ENCODE measurements at regions not wholly inside any gene's neighbourhood (a gene's known extent, or its start where the extent isn't known, plus 50 kb on each side); places are given as distances from the start of the nearest gene placed in this dataset.

GRCh38 chr20:11032611-11033010 lies 358.8 kb upstream of the JAG1 start:
- DNase-seq = no peak

DNA sequence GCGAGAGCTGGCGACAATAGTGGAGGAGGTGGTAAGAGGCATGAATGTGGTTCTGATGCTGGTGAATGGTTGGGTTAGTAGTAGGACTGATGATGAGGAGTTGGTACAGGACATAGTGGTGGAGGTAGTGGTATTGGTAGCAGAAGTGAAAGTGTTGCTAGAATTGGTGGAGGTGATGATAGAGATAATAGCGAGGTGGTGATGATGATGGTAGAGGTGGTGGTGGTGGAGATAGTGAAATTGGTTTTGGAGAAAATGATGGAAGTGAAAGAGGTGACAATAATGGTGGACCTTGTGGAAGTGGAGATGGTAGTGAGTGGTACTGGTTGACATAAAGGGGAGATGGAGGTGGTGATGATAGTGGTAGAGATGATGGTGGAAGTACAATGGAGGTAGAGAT lies 360.2 kb upstream of the JAG1 start:
- no peak for DNase-seq

DNA sequence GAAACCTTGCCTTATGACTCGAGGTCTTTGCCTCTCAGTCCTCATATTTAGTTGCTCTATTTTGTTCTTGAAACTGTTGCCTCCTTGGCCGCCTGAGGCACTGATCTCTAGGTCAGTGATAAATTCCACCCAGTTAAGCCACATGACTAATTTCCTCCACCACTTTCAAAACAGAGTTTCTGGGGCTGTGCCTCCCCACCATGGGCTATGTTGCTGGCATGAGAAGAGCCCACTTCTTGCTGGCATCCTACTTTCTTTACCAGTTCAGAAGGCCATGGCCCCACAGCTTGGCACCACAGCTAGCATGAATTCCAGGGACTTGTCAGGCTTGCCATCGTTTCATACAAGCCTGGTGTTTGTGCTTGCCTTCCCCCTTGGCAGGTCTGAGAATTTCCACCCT lies 361.4 kb upstream of the JAG1 start:
- DNase-seq = no peak

DNA sequence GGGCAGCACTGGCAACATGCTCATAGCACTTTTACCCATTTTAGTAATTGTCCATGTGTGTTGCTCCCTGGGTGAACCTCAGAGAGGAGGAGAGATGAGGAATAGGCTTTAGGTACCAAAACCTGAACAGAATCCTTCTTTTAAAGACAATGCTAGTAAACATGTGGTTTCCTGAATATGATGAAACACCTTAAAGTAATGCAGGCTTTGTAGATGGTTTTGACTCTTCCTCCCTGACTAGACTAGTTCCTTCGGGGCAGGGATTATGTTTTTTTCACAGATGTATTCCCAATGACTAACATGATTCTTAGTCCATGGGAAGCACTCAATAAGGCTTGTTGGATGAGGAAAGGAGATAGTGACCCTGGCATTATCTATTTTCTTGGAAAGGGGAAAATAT lies 367.6 kb upstream of the JAG1 start:
- DNase-seq = no peak

- no peak for DNase-seq
Observed at GRCh38 chr20:11043001-11043400, 369.2 kb upstream of the JAG1 start.

GRCh38 chr20:11044561-11044960 lies 370.8 kb upstream of the JAG1 start:
- no peak for DNase-seq

DNA sequence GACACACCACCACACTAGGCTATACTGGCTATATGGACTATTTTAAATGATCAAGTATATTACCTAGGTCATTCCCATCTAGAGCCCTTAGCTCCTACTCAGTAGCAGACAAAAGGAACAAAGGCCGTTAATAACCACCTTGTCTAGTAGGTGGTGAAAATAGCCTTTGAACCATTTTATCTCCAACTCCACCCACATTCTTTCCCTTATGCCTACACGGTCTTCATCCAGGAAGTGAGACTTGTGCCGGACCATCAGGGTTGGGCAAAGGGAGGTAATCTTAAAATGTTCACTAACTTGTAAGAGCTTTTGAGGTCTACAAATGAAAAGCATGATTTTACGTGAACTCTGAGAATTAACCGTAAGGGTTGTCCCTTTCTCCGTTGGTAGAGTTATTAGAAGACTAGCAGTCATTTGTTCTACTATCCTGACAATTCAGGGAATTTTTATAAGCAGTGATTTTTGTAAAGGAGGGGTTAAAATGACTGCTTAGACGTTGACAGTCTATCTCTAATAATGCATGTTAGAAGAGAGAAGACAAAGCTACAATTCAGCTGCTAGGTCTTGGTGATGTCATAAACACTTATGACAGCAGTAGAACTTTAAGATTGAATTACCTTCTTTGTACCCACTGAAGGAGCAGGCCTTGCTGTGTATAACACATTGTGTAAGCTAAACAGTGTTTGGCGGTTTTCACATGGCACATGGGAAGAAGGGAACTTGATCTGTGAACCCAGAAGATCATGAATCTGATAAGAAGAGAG lies 371.8 kb upstream of the JAG1 start:
- no peak for DNase-seq

DNA sequence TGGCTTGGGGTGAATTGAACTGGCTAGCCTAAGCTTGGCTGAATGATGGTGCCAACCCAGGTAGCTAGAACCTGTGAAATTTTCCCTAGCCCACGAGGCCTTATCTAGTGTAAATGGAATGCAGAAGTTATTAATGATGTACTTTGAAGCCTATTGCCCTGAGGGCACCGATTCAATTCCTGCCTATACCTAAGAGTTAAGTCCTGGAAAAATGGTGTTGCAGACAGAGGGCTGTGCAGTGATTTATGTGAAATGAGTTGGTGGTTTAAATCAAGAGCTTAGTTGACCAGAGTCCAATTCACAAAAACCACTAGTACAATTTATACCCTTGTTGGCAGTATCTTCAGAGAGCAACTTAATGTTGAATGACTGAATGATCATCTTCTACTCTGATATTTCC lies 373.8 kb upstream of the JAG1 start:
- DNase-seq = no peak

DNA sequence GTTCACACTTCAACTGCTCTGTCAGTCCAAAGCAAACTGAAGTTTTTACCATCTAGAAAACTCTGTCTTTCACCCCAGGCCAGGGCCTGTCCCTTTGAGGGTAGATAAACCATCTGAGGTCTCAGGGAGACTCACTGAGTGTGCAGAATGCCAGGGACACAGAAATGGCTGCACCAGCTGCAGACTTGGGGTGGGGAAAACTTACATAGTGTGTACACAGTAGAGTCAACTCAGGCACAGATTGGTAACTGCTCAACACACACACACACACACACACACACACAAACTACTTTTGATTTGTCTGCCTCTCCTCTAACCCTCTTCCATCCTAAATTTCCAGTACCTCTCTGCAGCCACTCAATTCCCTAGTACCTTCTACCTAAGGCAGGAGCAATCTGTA lies 374.9 kb upstream of the JAG1 start:
- no peak for DNase-seq

DNA sequence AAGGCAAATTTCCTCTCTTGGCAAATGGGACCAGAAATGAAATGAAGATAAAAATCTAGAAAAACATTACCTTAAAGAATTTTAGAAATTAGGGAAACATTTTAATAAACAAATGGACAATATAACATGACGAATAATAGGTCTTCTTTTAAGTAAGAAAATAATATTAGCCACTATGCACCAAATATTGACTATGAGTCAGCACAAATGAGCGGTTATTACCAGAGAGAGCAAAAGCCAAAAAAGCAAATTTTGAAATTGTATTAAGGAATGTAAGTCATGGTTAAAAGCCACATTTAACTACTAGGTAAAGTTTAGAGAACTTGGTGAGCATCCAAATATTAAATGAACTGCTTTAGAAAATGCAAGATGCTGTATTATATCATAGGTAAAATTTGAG lies 376.6 kb upstream of the JAG1 start:
- DNase-seq = no peak

- DNase-seq = no peak
Observed at GRCh38 chr20:11051136-11051535, 377.3 kb upstream of the JAG1 start.

DNA sequence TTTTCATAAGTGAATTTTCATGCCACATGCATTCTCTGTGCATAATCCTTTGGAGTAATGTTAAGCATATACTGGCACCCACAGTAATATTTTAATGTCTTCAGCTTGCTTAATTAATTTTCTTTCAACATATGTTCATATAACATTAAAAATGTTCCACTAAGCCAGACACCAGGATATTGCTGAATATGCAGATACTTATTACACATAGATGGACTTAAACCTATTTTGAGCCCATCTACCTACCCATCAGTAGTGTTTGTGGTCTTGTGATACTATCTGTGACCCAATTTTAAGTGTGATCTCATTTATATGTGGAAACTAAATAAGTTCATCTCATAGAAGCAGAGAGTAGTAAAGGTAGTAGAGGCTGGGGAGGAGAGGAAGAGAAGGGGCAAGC lies 379.5 kb upstream of the JAG1 start:
- no peak for DNase-seq

GRCh38 chr20:11054266-11054993 lies 380.6 kb upstream of the JAG1 start:
- no peak for DNase-seq

DNA sequence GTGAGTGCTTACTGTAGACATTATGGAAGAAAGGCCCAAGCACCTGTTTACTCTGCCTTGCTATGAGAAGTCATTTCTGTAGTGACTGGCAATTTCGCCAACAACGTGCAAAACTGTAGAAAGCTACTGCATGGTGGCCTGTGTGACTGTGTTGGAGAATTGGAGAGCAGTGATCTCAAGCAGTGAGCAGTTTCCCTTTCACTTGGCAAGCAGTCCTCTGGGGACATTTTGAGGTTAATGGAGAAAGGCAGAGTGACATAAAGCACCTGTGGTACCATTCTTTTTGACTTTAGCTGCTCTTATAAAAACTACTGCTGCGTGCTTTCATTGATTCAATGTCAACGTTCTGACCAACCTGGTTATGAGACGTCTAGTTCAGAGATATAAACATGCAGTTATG lies 382.6 kb upstream of the JAG1 start:
- no peak for DNase-seq

GRCh38 chr20:11057624-11058023 lies 383.8 kb upstream of the JAG1 start:
- no peak for DNase-seq

GRCh38 chr20:11059659-11060058 lies 385.9 kb upstream of the JAG1 start:
- DNase-seq = no peak

DNA sequence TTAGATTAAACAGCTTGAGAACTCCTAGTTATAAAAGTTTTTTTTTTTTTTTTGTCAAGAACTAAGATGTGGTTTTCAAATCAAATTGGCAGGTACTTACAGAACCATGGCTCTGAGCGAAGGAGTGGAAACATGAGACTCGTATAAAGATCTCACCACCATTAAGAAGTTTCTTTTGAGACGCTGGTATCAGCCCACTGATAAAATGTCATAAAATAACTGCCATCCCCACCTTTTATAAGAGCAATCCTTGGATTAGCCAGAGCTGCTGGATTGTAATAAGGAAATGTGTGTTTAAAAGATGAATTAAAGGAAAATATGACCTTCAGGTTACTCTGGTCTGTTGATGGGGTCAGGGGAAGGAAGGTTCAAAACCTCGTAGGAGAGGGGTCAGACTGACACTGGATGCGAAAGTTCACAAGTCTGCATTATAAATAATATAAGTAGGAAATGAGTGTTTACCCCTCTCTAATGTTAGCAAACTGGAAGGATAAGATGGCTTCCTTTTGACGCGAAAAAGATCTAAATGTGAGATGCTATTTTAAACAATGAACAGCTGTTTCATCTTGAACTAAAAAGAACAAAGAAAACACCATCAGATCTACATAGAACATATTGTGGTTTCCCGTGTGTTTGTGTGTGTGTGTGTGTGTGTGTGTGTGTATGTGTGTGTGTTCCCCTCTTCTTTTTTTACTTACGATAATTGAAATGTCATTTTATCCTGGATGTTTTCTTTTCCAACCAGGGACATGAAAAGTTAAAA lies 386.8 kb upstream of the JAG1 start:
- no peak for DNase-seq

DNA sequence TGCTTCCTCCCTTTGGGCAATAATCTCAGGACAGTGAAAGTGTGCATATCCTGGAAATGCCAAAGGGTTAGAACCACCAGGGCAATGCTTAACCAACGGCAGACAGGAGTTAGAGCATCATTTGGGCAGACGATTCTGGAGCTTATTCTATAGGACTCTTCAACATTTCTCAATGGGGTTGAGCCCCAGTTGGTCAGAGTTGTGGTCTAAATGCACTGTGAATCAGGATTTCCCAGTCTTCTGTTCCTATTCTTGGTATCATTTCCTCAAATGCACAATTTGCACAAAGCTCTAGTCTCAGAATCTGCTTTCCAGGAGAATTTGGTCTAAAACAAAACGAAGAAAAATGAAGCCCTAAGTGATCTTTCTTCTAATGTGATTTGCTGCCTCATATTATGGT lies 389.6 kb upstream of the JAG1 start:
- DNase-seq = no peak

DNA sequence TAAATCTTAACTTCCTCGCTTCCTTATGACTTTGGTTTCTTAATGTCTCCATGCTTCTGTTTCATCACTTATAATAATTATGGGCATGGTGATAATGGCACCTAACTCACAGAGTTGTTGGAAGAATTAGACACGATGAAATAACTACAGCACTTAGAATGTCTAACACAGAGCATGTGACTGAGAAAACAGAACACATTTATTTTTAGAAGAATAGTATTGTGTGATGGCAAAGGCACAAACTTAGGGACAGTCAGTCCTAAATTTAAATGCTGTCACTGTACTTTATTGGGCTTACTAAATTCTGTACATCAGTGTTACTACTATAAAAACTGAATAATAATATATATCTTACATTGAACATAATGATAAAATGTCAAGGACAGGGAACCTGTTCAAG lies 391.1 kb upstream of the JAG1 start:
- DNase-seq = no peak

- no peak for DNase-seq
Observed at GRCh38 chr20:11067359-11067758, 393.6 kb upstream of the JAG1 start.

- DNase-seq = no peak
Observed at GRCh38 chr20:11072982-11073381, 399.2 kb upstream of the JAG1 start.

DNA sequence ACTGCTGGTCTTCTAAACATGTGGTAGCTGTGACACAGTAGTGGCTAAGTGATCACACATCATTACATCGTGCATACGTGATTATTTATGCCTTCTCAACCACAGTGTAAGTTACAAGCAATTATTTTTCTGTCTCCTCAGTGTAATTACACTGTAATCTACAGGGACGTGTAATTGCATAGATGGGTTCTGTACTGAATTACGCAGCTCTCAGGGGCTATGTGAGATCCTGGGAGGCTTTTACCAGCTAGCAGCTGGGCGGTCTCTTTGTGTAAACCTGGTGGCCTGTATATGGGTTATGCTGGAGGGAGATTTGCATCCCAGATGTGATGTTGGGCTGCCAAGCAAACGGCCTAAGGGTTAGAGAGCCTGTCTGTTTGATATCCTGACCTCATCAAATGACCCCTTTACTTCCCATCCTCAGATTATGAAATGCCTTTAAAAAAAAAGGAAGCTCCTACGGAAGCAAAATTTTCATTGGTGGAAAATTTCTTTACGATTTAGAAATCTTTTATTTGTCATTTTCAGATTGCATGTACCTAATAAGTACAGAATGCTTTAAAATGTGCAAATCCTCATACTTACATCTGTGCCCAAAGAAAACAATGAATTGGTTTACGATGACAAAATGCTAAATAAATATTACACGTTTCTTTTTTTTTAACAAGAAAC lies 402.8 kb upstream of the JAG1 start:
- no peak for DNase-seq
